ENCODE measurements at regions not wholly inside any gene's neighbourhood (a gene's known extent, or its start where the extent isn't known, plus 50 kb on each side); places are given as distances from the start of the nearest gene placed in this dataset.

DNA sequence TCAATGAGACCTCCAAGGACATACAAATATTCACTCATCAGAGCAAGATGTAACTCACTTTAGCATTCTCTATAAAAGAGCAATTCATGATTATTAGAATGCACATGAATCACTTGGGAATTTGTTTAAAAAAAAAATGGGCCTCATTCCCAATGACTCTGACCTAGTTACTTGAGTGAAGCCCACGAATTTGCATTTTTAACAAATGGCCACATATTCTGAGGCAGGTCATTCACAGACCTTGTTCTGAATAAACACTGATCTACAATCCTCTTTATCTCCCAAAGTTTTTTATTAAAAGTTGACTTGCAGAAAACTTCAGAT, 255.1 kb upstream of the VEGFC start:
- no peak for DNase-seq (ENCODE audit: low spot score)

DNA sequence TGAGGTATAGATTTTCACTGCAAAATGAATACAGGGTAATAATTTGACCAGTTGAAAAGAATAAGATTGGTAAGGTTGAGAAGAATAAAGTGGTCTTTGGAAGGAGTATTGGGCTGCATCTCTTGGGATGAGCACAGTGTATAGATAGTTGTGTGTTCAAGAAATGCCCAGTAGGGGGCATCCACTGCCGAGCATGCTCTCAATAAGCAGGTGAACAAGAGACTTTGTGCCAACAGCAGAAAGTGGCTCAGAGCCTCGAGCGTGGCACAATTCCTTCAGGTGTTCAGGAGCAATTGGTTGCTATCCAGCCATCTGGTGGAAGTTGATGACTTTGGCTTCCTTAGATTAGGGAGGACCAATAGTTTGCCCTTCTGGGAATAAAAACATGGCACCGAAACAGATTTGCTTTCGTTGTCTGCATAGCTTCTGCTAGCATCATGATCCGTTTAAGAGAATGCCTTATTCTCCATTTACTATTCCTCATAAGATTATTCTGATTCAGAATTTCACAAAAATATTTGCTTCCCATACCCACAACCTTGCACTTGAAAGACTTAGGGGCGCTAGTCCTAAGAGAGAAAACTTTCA, 258.1 kb upstream of the NEIL3 start:
- peak; percentile 62 for DNase-seq (ENCODE audit: low spot score)

DNA sequence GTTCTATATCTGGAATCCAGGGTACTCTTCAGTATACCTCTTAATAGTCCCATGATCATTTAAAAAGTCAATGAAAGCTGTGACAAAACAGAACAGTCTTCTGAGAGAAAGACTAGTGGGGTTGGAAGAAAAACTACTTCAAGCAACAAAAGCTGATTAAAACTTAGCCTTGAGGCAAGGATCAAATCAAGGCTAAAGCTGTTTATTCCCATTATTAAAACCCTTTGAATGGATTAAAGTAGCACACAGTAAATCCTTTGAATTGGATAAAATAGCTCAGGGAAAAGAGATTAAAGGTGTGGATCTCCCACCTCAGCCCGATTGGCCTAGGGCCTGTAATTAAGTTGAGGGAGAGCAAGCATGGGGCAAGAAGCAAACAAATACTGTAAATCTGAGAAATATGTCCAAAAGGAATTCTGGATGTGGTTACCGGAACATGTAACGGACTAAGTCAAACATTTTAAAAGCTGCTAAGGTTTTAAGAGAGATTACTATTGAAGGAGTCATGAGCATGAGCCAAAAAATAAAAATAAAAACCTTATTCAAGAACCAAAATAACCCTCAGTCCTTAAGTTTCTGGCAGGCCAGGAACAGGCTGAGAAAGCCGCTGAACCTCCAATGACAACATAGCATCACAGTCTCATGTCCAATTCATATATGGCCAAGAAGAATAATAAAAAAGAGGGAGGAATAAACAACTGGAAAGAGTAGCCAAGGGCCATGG, 257.3 kb upstream of the NEIL3 start:
- no peak for DNase-seq (ENCODE audit: low spot score)

DNA sequence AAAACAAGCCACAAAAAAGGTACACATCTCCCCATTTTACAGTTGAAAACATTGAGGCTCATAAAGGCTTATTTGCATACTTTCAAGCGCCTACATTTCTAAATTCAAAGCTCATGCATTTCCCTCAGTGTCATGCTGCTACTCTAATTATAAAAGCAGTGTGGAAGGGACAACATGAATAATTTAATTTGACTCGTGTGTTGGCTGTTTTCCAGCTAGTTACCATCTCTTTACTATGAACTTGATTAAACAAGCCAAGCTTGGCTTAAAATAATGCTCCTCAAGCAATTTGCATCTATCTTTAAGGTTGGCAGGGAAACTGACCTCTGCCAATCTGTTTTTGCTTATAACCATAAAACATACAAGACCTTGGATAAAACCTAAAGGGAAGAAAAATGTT, 252.5 kb upstream of the NEIL3 start:
- no peak for DNase-seq (ENCODE audit: low spot score)

DNA sequence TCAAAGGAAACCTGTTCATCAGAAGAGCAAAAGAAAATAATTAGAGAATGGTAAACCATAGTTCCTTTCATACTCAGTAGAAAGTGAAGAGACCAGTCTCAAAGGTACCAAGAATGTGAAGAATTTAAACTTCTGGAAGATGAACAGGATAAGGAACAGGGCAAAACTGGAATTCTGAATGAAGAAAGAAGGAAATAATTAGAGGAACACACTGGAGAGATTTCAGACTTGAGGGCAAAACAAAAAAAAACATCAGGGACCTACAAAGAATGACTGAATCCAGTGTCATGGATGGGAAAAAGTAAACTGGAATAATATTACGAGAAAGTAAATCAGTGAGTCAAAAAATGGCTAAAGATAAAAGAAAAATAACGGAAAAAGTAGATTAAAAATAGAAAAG, 245.6 kb upstream of the NEIL3 start:
- no peak for DNase-seq (ENCODE audit: low spot score)

DNA sequence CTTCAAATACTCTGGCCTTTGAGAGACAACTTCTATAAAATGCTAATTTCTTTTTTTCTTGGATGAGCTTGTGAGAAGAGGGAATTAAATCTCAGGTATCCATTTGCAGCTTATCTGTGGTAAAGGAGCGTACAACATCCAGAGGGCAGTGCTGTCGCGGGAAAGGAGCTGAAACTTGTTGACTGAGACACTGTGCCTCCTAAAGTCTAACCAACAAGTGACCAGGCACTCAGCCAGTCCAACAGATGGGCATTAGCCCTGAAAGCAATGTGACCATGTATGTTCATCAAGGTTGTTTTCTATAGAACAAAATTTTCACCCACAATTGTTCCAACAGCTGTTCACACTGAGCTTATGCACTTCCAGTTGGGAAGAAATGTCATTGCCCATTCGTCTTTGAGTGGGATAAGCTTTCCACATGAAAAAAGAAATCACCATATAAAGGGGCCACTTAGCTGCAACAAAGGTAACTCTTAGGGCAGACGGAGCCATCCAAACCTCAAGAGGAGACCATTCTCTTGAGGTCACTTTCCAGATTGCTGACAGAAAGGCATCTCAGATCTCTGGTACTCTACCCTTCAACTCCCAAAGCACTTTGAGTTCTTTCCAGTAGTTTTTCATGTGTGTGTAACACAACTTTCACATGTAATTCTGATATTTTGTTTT, 244.8 kb upstream of the NEIL3 start:
- DNase-seq (ENCODE audit: low spot score) = no peak

DNA sequence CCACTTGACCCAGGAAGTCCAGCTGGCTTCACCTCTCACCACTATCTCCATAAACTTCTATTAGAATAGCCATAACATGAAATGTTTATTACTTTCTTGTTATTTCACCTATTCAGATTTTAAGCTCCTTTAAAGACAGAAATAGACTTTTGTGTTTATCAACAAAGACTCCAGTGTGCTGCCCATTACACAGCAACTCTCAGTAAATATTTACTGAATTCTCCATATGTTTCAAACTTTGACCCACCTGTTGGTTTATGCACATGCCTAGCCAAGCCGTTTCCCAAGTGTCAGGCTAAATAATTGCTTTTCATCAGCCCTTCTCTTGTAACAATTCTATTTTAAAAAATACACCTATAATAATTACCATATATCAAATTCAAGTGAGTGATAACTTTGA, 242.9 kb upstream of the NEIL3 start:
- no peak for DNase-seq (ENCODE audit: low spot score)

DNA sequence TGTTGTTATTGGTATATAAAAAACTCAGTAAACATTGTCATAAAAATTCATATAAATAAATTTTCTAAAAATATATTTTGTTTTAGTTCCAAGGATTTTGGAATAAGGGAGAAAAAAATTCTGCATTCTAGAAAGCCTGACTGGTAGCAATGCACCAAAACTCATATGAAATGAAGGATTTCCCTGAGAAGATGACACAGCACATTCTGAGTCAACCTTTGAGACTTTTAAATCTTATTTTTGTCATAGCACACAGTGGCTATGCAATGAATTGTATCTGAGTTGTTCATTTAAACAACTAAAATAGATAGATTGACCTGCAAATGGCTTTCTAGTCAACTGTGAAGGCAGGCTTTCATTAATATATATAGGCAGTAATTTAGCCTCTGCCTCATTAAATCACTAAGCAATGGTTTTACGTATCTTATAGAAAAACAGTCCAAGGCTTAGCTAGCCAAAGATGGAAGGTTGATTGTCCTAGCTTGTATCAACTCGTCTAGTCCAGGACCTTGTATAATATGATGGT, 239.1 kb upstream of the NEIL3 start:
- DNase-seq (ENCODE audit: low spot score) = no peak

DNA sequence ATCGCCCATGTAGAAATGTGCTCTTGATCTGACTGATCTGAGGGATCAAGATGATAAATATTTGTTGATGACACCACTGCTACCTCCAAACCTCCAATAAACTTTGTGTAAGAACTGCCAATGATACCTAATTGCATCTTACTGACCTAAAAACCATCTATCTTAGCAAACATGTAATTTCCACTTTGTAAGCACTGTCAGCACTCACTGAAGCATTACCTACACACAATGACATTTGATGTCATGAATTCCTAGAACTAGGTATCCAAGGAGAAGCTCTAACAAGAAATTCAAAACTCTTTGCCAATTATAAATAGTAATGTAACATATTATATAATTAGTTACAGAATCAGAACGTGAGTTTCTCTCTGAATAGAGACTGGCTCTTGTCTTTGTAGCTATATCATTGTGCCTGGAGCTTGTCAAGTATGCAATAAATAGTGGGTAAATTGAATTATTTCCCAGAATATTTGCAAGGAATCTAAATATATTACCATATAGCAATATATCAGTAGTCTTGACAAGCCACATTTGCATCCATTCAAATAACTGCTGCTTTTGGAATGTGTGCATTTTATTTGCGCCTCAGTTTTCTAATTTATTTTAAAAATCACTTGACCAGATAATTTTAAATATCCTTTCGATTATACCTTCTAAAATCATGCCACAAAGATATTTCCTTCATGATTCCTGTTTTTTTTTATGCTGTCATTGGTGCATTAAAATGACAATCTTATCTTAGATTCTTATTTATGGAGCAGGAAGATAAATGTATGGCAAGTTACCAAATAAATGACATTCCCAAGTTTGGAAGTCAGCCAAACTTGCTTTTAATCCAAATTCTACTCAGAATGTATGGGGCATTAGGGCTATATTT, 232.3 kb upstream of the NEIL3 start:
- no peak for DNase-seq (ENCODE audit: low spot score)

DNA sequence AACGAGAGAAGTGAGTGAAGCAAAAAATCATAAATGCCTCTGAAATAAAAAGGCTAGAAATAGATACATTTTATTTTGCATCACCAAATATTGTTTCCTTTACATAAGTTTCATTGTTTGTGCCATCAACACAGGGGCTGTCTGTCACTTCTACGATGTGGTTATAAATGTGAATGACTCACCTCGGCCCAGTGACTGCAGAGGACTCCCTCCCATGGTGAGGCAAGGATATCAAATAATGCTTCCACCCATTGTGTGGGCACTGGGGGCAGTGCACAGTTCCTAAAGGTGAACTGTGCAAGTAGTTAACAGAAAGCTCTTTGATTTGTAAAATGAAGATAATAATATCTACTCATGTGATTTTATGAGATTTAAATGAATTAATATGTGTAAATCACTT, 230.3 kb upstream of the NEIL3 start:
- DNase-seq (ENCODE audit: low spot score) = no peak

DNA sequence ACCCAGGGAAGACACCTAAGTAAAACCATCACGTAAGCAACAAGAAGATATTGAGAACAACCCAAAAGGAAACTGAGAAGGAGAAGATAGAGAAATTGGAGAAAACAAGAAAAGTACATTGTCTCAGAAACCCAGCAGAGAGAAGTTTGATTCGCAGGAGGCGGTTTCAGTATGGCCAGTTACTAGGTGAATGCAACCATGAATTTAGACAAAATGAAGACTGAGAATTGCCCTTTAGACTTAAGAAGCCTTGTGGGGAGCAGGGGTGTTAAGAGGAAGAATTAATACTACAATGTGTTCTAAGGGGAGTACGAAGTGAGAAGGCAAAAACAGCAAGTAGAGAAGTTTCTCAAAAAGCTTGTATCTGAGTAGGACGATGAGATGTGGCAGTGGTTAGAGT, 229.3 kb upstream of the NEIL3 start:
- no peak for DNase-seq (ENCODE audit: low spot score)

DNA sequence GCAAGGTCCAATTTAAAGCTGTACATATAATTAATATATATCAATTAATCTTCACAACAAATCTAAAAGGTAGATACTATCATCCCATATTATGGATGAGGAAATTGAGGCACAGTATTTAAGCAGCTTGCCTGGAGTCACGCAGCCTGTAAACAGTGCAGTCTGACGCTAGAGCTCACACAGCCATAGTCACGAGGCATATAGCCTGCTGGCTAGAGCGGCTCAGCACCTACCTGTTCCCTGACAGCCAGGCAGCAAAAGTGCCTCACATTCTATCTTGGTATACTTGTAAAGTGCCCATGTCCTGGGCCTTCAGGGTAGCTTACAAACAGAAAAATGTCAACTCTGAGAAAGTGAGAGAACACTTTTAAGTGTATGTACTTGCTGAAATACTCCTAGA, 222.6 kb upstream of the NEIL3 start:
- DNase-seq (ENCODE audit: low spot score) = no peak

DNA sequence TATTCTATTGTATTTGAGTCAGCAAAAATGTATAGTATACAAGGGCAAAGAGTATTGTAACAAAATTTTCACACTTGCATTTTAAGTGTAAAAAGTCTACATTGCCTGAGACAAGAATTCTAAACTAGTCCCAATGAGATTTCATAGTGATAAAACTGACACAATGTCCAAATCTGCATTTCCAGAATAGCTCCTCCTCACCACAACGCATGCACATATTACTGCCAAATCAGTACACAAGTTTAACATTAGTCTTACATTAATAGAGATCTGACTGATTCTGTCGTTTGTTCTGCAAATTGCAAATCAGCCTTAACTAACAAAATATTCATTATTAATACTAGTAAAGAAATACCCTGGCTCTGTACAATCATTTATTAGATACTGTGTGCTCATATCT, 222.2 kb upstream of the NEIL3 start:
- no peak for DNase-seq (ENCODE audit: low spot score)

DNA sequence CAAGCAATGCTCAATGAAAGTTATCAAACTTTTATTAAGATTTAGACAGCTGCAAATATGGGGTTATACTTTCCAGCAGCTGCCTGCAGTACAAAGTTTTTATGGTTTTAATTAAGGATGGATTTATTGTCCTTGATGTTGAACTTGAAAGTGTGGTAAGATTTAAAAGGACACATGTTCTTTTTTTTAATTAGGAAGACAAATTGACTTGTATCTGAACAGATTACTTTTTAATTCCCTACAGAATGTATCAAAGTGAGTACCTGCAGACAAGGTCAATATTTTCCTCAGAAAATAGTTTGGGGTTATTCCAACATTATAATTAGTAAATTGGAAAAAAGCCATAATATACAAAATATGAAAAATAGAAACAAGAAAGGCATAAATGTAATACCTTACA, 218.2 kb upstream of the NEIL3 start:
- no peak for DNase-seq (ENCODE audit: low spot score)

DNA sequence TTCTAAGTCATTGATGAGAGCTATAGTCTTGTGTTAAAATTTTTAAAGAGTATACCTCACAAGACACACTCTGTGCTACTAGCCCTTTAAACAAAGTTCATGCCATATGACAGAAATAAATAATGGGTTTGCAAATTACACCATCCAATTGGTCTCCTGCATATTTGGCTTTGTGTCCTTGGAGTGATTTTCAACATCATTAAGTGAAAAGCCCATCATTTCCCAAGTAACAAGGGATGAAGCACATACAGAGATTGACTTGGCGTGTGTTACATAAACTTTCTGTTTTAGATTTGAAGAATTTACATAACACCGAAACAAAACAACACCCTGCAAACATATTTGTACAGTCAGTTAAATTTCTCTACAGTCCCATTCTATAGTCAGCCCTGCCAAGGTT, 216.9 kb upstream of the NEIL3 start:
- DNase-seq (ENCODE audit: low spot score) = no peak

DNA sequence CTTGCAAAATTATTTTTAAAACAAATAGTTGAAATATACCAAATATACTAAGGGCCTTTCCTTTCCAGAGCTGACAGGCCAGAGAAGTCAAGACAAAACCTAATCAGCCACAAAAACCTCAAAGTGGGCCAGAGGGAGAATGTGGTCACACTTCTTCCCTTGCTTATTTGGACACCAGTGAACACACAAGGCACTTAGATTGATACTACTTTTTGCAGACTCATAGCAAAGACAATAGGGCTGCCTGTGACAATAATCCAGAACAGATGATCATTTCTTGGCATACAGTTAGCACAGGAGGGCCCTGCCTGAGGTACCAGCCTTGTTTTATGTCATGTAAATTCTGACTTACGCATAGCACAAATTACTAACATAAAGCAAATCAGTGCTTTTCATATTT, 215.7 kb upstream of the NEIL3 start:
- no peak for DNase-seq (ENCODE audit: low spot score)

DNA sequence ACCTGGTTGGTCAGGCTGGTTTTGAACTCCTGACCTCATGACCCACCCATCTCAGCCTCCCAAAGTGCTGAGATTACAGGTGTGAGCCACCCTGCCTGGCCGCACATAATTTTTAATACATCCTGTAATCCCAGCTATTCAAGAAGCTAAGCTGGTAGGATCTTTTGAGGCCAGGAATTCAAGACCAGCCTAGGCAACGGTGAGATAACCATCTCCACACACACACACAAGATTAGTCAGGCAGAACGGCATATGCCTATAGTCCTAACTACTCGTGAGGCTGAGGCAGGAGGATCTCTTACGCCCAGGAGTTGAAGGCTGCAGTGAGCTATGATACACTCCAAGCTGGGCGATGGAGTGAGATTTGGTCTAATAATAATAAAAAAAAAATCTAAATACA, 212.4 kb upstream of the NEIL3 start:
- DNase-seq (ENCODE audit: low spot score) = no peak

DNA sequence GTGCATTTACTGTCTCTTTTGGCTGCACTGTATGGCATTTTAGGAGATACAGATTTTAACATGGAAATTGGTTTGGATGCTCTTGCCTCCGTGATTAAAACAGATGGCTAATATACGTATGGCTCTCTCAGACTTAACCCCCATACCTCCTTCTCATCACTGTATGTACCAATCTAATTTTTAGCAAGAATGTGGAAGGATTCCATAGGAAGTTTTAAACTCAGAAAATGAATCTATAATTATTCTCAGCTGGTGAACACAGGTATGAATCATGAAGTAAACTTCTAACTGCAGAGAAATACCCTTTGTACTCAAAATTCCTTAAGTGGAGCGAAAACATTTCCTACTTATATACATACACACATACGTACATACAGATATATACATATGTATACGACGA, 210.5 kb upstream of the NEIL3 start:
- no peak for DNase-seq (ENCODE audit: low spot score)

DNA sequence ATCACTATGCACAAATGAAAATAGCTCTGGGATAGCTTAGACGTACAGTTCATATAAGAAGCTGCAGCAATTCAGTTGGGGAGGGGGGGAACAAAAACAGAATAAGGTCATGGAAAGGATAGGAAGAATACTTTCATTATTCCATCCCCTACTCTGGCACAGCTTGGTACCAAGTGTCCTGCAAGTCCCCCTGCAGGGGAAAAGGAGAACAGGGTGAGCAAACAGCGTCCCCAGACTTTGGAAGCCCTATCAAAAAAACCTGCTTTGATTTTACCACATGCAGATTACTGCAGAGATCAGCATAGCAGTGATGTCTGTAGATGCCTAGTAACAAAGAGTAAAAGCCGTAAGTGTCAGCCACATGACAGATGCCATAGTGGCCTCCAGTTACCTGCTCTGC, 209.4 kb upstream of the NEIL3 start:
- no peak for DNase-seq (ENCODE audit: low spot score)

DNA sequence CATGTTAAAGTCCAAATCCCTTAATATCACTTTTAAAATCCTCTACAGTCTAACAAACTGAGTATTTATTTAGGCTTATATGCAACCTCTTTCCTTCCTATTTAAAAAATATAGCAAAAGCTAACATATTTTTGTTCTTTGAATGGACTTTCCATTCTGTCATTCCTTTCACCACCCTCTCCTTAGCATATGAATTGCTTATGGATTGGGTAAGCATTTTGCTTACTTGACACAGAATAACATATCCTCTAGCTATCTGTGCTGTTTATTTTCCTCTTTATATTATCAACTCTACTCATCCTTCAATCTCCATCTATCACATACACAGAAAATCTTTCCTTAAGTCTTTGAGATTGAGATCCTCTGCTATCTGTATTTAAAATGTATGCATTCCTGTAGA, 206.1 kb upstream of the NEIL3 start:
- DNase-seq (ENCODE audit: low spot score) = no peak

DNA sequence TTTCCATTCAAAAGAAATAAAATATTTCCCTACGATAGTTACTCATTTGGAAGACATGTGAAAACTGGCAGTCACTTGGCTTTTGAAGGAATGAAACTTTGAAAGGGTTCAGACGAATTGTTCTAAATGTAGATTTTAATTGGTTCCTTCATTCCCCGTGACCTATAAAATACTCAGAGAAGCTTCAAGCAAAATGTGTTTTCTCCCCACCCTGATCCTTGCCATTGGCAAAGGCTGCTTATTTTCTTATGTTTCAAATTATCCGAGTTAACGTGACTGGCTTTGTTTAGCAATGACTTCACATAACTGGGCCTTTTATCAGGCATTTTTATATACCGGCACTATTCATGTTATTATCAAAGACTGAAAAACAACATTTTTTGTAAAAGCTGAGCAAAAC, 204.1 kb upstream of the NEIL3 start:
- no peak for DNase-seq (ENCODE audit: low spot score)

DNA sequence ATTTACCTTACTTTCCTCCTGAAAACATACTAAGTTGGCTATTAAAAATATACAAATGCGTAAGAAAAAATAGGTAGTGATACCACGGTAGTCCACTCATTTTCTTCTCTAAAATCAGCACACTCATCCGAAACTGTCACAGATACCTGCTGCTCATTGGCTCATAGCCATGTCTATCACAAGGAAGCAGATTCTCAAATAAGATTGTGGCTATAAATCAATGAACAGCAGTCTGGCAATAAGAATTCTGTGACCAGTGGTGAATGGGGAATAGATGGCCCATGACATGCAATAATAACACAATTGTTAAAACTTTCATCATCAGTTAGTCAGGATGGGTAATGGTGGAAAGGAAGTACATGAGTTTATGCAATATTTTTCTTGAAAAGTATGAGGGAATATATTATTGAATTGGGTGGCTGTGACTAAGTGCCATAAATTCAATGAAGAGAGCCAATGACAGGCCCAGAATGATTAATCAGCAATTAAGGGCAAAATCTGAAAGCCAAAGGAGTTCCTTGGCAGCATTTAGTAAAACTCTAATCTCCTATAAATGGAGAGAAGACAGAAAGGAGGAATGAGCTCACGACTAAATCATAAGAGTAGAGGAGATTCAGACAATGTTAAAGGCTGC, 202.3 kb upstream of the NEIL3 start:
- DNase-seq (ENCODE audit: low spot score) = no peak

All from NAMALWA (cell line).